WTC11 (cell line): ENCODE measurements at regions not wholly inside any gene's neighbourhood (a gene's known extent, or its start where the extent isn't known, plus 50 kb on each side); places are given as distances from the start of the nearest gene placed in this dataset.

Experiments
- ATAC-seq: fragments of 200-7000 bp; cut with Tn5 transposase; 2 replicates; pipeline ENCODE4 v1.10.0; 2021; ENCODE audit warnings: mild to moderate bottlenecking, moderate library complexity
- CTCF ChIA-PET: fragments of 300-600 bp; sonication (Branson Sonifier 250); formaldehyde crosslinking; loops from one replicate; lab custom pipeline; 2021; ENCODE audit warnings: antibody characterized with exemption; lab: Charles Lee
- POLR2A ChIA-PET: fragments of 350-600 bp; sonication (Branson Sonifier 250); formaldehyde crosslinking; loops from one replicate; lab custom pipeline; 2021; ENCODE audit warnings: antibody characterized with exemption; lab: Charles Lee
- DNase-seq: peaks from one replicate; pipeline ENCODE4 v3.0.0; 2021; ENCODE audit warnings: low spot score
- H3K27ac Mint-ChIP-seq: 2 replicates; pipeline ENCODE4 v1.8.0; 2021; ENCODE audit warnings: mixed read lengths
- H3K27me3 Mint-ChIP-seq: 2 replicates; pipeline ENCODE4 v1.8.0; 2021; ENCODE audit warnings: low read depth, mild to moderate bottlenecking, moderate library complexity, mixed read lengths
- H3K36me3 Mint-ChIP-seq: 2 replicates; pipeline ENCODE4 v1.8.0; 2021; ENCODE audit warnings: mixed read lengths
- H3K4me1 Mint-ChIP-seq: 2 replicates; pipeline ENCODE4 v1.8.0; 2022; ENCODE audit warnings: mixed read lengths
- H3K4me3 Mint-ChIP-seq: 2 replicates; pipeline ENCODE4 v1.8.0; 2021; ENCODE audit warnings: mild to moderate bottlenecking, moderate library complexity, mixed read lengths
- H3K9me3 Mint-ChIP-seq: 2 replicates; pipeline ENCODE4 v1.8.0; 2021; ENCODE audit warnings: mixed read lengths
- ATF1 ChIP-seq: sonication (generic); formaldehyde crosslinking; IDR thresholded peaks from 2 replicates; pipeline ENCODE4 v1.8.1; 2023; ENCODE audit warnings: mild to moderate bottlenecking, moderate library complexity, missing genetic modification reagents
- ATF2 ChIP-seq: sonication (generic); formaldehyde crosslinking; IDR thresholded peaks from 2 replicates; pipeline ENCODE4 v1.8.1; 2022; ENCODE audit warnings: low read depth, missing genetic modification reagents, borderline replicate concordance
- CREM ChIP-seq: sonication (generic); formaldehyde crosslinking; IDR thresholded peaks from 2 replicates; pipeline ENCODE4 v1.8.1; 2022; ENCODE audit warnings: mild to moderate bottlenecking, missing genetic modification reagents, moderate library complexity
- CTCF ChIP-seq: fragments of 200-600 bp; IDR thresholded peaks from 2 replicates; pipeline ENCODE4 v1.8.0; 2022; ENCODE audit warnings: antibody characterized with exemption
- E2F5 ChIP-seq: sonication (generic); formaldehyde crosslinking; IDR thresholded peaks from 2 replicates; pipeline ENCODE4 v1.8.1; 2022; ENCODE audit warnings: mild to moderate bottlenecking, moderate library complexity, missing genetic modification reagents
- FOXJ3 ChIP-seq: sonication (generic); formaldehyde crosslinking; IDR thresholded peaks from 2 replicates; pipeline ENCODE4 v1.9.0; 2021; ENCODE audit warnings: missing genetic modification reagents, mild to moderate bottlenecking, borderline replicate concordance
- FOXP1 ChIP-seq: sonication (generic); formaldehyde crosslinking; IDR thresholded peaks from 2 replicates; pipeline ENCODE4 v1.8.0; 2022; ENCODE audit warnings: missing genetic modification reagents, mild to moderate bottlenecking, moderate library complexity, borderline replicate concordance
- GTF2I ChIP-seq: fragments of 250-450 bp; sonication (Bioruptor Pico); conservative IDR thresholded peaks from 2 replicates; pipeline ENCODE4 v1.4.0; 2021; ENCODE audit warnings: mild to moderate bottlenecking
- NR2C2 ChIP-seq: sonication (generic); formaldehyde crosslinking; IDR thresholded peaks from 2 replicates; pipeline ENCODE4 v1.8.0; 2022; ENCODE audit warnings: mild to moderate bottlenecking, missing genetic modification reagents
- PRRX2 ChIP-seq: fragments of 250-450 bp; sonication (Bioruptor Pico); IDR thresholded peaks from 2 replicates; pipeline ENCODE4 v1.8.0; 2021; ENCODE audit warnings: mild to moderate bottlenecking
- STAT6 ChIP-seq: sonication (generic); formaldehyde crosslinking; conservative IDR thresholded peaks from 2 replicates; pipeline ENCODE4 v1.8.1; 2023; ENCODE audit warnings: mild to moderate bottlenecking, low read depth, missing genetic modification reagents, moderate library complexity
- TEAD4 ChIP-seq: sonication (generic); formaldehyde crosslinking; IDR thresholded peaks from 2 replicates; pipeline ENCODE4 v1.8.0; 2022; ENCODE audit warnings: mild to moderate bottlenecking, missing genetic modification reagents
- TP53 ChIP-seq: sonication (generic); formaldehyde crosslinking; IDR thresholded peaks from 2 replicates; pipeline ENCODE4 v1.8.1; 2023; ENCODE audit warnings: mild to moderate bottlenecking, missing genetic modification reagents
- ZNF263 ChIP-seq: sonication (generic); formaldehyde crosslinking; IDR thresholded peaks from 2 replicates; pipeline ENCODE4 v1.8.1; 2022; ENCODE audit warnings: low read depth, mild to moderate bottlenecking, moderate library complexity, missing genetic modification reagents
- ZNF423 ChIP-seq: fragments of 250-450 bp; sonication (Bioruptor Pico); IDR thresholded peaks from 2 replicates; pipeline ENCODE4 v2.1.2; 2022; ENCODE audit warnings: mild to moderate bottlenecking, moderate library complexity
- ZNF671 ChIP-seq: fragments of 250-450 bp; sonication (Bioruptor Pico); IDR thresholded peaks from 2 replicates; pipeline ENCODE4 v1.8.0; 2021; ENCODE audit warnings: mild to moderate bottlenecking
- TF ChIP-seq, protein P1 (sequence below): sonication (generic); formaldehyde crosslinking; IDR thresholded peaks from 2 replicates; pipeline ENCODE4 v1.8.1; 2023; ENCODE audit warnings: mild to moderate bottlenecking, moderate library complexity, missing genetic modification reagents
- TF ChIP-seq, protein P2 (sequence below): sonication (generic); formaldehyde crosslinking; IDR thresholded peaks from 2 replicates; pipeline ENCODE4 v1.8.0; 2023; ENCODE audit warnings: missing genetic modification reagents
- TF ChIP-seq, protein P3 (sequence below): sonication (generic); formaldehyde crosslinking; IDR thresholded peaks from 2 replicates; pipeline ENCODE4 v1.8.0; 2023; ENCODE audit warnings: missing genetic modification reagents, mild to moderate bottlenecking, borderline replicate concordance
- TF ChIP-seq, protein P4 (sequence below): sonication (generic); formaldehyde crosslinking; conservative IDR thresholded peaks from 2 replicates; pipeline ENCODE4 v1.8.1; 2022; ENCODE audit warnings: mild to moderate bottlenecking, missing genetic modification reagents

DNA sequence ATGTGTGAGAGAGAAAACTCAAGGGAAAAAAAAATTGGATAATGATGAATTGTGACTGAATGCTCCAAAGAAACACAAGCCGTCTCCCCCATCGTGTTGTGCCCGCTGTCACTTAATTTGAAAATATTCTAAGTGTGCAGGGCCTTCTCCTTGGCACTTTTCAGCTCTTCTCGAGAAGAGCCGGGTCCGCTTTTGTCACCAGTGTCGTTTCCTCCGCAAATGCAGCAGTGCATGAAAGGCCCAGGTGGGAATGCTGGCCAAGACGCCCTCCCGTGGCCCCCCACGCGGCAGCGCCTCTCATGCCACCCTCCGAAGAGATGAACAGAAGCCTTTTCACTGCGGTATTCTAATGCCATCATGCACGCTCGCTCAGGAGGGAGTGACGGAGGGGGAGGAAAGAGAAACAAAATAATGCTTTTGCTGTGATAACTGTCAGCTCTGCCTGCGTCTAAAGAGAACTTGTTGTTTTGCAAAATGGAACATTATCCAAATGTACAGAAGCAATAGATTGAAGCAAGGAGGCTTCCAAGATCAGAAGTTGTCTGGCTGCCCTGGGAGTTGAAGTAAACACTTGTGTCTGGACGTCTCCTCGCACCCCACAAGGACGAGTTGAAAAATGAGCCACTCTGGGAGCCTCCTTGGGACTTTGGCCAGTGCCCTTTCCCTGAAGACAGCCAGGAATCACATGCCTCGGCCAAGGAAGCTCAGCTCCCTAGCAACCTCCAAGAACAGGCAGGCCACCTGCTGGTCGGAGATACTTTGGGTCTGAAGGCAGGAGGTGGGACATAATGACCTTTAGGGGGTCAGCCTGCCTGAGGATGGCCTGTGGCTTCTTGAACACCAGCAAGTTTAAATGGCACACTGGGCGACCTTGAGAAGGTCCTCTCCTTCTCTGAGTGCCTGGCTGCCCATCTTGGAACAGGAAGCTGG, 166.1 kb upstream of the ZC3H12A start:
- H3K36me3 Mint-ChIP-seq: no peaks in the 10 kb centered on the region
- peaks cover 26% of the 10 kb centered on the region for H3K4me1 Mint-ChIP-seq
- H3K4me3 Mint-ChIP-seq: no peak overlapping the region
- no peak for DNase-seq
- CTCF ChIA-PET: interaction anchor here (1.1 to 1.6 kb wide), 2 partner anchors 38 to 53 kb away, joined by 4 to 6 read pairs; no protein-coding TSS in a partner anchor
- H3K27me3 Mint-ChIP-seq: peaks cover 10% of the 10 kb centered on the region
- POLR2A ChIA-PET: interaction anchor here (0.6 to 1.2 kb wide), 2 partner anchors 34 to 712 kb away, joined by 3 read pairs; no protein-coding TSS in a partner anchor
- H3K9me3 Mint-ChIP-seq: no peaks in the 10 kb centered on the region
- ATAC-seq: no peak
- H3K27ac Mint-ChIP-seq: 0 out of 2 replicates have a peak overlapping the region, but pooled peaks have one; percentile 8
- no peak for TF ChIP-seq ZNF423 (CRISPR knock-in tag)
- TF ChIP-seq CREM (CRISPR knock-in tag): no peak
- no peak for TF ChIP-seq PRRX2 (CRISPR knock-in tag)
- TF ChIP-seq, protein P1, sequence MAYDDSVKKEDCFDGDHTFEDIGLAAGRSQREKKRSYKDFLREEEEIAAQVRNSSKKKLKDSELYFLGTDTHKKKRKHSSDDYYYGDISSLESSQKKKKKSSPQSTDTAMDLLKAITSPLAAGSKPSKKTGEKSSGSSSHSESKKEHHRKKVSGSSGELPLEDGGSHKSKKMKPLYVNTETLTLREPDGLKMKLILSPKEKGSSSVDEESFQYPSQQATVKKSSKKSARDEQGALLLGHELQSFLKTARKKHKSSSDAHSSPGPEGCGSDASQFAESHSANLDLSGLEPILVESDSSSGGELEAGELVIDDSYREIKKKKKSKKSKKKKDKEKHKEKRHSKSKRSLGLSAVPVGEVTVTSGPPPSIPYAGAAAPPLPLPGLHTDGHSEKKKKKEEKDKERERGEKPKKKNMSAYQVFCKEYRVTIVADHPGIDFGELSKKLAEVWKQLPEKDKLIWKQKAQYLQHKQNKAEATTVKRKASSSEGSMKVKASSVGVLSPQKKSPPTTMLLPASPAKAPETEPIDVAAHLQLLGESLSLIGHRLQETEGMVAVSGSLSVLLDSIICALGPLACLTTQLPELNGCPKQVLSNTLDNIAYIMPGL: no peak
- TF ChIP-seq ZNF671 (CRISPR knock-in tag): no peak
- TF ChIP-seq, protein P2, sequence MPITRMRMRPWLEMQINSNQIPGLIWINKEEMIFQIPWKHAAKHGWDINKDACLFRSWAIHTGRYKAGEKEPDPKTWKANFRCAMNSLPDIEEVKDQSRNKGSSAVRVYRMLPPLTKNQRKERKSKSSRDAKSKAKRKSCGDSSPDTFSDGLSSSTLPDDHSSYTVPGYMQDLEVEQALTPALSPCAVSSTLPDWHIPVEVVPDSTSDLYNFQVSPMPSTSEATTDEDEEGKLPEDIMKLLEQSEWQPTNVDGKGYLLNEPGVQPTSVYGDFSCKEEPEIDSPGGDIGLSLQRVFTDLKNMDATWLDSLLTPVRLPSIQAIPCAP: no peak
- TF ChIP-seq, protein P3, sequence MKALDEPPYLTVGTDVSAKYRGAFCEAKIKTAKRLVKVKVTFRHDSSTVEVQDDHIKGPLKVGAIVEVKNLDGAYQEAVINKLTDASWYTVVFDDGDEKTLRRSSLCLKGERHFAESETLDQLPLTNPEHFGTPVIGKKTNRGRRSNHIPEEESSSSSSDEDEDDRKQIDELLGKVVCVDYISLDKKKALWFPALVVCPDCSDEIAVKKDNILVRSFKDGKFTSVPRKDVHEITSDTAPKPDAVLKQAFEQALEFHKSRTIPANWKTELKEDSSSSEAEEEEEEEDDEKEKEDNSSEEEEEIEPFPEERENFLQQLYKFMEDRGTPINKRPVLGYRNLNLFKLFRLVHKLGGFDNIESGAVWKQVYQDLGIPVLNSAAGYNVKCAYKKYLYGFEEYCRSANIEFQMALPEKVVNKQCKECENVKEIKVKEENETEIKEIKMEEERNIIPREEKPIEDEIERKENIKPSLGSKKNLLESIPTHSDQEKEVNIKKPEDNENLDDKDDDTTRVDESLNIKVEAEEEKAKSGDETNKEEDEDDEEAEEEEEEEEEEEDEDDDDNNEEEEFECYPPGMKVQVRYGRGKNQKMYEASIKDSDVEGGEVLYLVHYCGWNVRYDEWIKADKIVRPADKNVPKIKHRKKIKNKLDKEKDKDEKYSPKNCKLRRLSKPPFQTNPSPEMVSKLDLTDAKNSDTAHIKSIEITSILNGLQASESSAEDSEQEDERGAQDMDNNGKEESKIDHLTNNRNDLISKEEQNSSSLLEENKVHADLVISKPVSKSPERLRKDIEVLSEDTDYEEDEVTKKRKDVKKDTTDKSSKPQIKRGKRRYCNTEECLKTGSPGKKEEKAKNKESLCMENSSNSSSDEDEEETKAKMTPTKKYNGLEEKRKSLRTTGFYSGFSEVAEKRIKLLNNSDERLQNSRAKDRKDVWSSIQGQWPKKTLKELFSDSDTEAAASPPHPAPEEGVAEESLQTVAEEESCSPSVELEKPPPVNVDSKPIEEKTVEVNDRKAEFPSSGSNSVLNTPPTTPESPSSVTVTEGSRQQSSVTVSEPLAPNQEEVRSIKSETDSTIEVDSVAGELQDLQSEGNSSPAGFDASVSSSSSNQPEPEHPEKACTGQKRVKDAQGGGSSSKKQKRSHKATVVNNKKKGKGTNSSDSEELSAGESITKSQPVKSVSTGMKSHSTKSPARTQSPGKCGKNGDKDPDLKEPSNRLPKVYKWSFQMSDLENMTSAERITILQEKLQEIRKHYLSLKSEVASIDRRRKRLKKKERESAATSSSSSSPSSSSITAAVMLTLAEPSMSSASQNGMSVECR (CRISPR knock-in tag): no peak
- TF ChIP-seq CTCF: no peak
- no peak for TF ChIP-seq FOXP1 (CRISPR knock-in tag)
- TF ChIP-seq, protein P4, sequence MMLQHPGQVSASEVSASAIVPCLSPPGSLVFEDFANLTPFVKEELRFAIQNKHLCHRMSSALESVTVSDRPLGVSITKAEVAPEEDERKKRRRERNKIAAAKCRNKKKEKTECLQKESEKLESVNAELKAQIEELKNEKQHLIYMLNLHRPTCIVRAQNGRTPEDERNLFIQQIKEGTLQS (CRISPR knock-in tag): no peak
- TF ChIP-seq TEAD4 (CRISPR knock-in tag): no peak
- TF ChIP-seq GTF2I (CRISPR knock-in tag): no peak
- no peak for TF ChIP-seq FOXJ3 (CRISPR knock-in tag)
- TF ChIP-seq ATF1 (CRISPR knock-in tag): no peak
- no peak for TF ChIP-seq TP53
- no peak for TF ChIP-seq ATF2 (CRISPR knock-in tag)
- TF ChIP-seq NR2C2 (CRISPR knock-in tag): no peak
- TF ChIP-seq E2F5 (CRISPR knock-in tag): no peak
- TF ChIP-seq ZNF263: no peak
- no peak for TF ChIP-seq STAT6
